ENCODE measurements at regions not wholly inside any gene's neighbourhood (a gene's known extent, or its start where the extent isn't known, plus 50 kb on each side); places are given as distances from the start of the nearest gene placed in this dataset.

DNA sequence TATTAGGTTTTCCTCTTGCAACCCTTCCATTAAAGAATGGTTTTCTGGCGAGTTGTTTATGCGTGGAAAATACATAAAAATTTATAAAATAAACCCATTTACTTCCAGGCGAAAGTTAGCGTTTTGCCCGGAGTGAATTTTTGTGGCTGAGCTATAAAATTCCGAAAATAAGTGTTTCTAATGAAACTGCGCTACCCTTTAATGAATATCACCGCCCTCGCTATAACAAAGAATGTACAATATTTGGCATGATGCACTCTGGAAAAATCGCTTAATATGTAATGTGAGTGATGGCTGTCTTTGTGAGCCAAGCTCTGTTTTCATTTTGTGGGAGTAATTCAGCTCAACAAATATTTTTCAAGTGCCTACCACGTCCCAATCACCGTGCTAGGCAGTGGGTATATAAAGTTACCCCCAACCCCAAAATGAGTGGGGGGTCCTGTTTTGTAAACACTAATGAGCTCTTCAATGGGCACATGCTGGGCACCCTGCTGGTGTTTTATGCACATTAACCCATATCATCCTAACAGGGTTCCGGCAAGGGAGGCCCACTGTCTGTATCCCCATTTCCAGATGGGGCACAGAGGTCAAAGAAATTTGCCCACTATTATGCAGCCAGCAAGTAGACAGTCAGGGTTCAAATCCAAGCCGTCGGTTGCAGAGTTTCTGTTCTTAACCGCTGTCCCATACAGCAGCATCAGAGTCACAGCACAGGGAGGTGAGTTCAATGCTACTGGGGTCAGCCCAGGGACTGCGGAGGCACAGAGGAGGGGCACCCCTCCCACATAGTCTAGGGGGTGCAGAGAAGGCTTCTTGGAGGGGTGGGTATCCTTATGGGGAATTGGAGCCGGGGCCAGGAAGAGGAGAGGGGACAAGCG is 65.7 kb upstream of the STX18 start:
- no peak for DNase-seq (ENCODE audit: extremely low read depth, low read depth)
- H3K4me3 ChIP-seq (replicated peaks; ENCODE audit: low read depth, low read length) = no peak overlapping the region
- TF ChIP-seq, protein P1, sequence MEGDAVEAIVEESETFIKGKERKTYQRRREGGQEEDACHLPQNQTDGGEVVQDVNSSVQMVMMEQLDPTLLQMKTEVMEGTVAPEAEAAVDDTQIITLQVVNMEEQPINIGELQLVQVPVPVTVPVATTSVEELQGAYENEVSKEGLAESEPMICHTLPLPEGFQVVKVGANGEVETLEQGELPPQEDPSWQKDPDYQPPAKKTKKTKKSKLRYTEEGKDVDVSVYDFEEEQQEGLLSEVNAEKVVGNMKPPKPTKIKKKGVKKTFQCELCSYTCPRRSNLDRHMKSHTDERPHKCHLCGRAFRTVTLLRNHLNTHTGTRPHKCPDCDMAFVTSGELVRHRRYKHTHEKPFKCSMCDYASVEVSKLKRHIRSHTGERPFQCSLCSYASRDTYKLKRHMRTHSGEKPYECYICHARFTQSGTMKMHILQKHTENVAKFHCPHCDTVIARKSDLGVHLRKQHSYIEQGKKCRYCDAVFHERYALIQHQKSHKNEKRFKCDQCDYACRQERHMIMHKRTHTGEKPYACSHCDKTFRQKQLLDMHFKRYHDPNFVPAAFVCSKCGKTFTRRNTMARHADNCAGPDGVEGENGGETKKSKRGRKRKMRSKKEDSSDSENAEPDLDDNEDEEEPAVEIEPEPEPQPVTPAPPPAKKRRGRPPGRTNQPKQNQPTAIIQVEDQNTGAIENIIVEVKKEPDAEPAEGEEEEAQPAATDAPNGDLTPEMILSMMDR (IDR thresholded peaks at IDR 0.05; ENCODE audit: low read depth, low read length, missing control alignments) = no peak

DNA sequence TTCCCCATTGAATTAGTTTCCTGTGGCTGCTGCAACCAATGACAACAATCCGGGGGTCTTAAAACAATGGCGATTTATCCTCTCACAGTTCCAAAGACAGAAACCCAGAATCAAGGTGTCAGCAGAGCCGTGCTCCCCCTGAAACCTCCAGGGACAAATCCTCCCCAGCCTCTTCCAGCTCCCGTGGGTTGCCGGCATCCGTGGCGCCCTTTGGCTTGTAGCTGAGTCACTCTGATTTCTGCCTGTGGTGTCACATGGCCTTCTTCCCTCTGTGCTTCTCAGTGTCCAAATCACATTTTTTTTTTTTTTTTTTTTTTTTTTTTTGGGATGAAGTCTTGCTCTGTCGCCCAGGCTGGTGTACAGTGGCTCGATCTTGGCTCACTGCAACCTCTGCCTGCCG is 64.5 kb upstream of the STX18 start:
- TF ChIP-seq, protein P1 (IDR thresholded peaks at IDR 0.05; ENCODE audit: low read depth, low read length, missing control alignments) = no peak
- H3K4me3 ChIP-seq (replicated peaks; ENCODE audit: low read depth, low read length) = no peak overlapping the region
- no peak for DNase-seq (ENCODE audit: extremely low read depth, low read depth)

DNA sequence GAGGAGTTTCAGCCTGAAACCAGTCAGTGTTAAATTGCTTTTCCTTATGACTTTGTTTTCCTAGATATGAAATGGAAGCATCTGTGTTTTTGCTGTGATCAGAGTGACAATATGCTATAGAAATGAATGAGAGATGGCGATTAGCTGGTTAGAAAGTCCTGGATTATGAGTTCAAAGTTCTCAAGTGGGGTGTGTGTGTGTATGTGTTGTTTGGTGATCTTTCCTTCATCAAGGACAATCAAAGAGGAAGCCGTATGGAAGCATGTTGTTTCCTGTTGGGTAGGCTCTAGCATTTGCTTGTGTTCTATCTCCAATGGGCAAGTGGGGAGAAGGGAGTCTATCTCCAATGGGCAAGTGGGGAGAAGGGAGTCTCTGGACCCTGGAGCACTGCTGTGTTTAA is 64.0 kb upstream of the STX18 start:
- no peak for DNase-seq (ENCODE audit: extremely low read depth, low read depth)
- no peak overlapping the region for H3K4me3 ChIP-seq (replicated peaks; ENCODE audit: low read depth, low read length)
- TF ChIP-seq, protein P1 (IDR thresholded peaks at IDR 0.05; ENCODE audit: low read depth, low read length, missing control alignments) = no peak

DNA sequence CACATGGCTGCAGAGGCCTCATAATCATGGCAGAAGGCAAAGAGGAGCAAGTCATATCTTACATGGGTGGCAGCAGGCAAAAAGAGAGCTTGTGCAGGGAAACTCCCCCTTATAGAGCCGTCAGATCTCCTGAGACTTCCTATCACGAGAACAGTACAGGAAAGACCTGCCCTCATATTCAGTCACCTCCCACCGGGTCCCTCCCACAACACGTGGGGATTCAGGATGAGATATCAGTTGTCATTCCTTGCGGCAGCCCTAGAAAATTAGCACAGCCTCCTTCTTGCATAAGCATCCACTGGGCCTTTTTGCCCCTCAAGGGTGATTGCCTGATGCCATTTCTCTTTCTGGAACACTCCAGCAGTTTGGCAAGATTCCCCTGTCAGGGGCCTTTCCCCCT is 61.7 kb upstream of the STX18 start:
- DNase-seq (ENCODE audit: extremely low read depth, low read depth) = no peak
- TF ChIP-seq, protein P1 (IDR thresholded peaks at IDR 0.05; ENCODE audit: low read depth, low read length, missing control alignments) = no peak
- H3K4me3 ChIP-seq (replicated peaks; ENCODE audit: low read depth, low read length) = no peak overlapping the region

DNA sequence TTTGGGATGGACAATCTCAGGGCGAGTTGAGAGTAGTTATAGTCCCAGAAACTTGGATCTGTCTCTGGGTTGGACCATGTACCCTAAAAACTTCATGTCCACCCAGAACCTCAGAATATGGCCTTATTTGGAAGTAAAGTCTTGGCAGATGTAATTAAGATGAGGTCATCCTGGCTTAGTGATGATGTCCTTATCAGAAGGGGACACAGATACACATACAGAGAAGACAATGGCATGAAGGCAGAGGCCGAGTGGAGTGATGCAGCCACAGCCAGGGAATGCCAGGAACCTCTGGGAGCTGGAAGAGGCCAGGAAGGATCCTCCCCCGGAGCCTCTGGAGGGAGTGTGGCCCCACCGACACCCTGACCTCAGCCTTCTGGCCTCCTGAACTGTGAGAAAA is 61.2 kb upstream of the STX18 start:
- no peak overlapping the region for H3K4me3 ChIP-seq (replicated peaks; ENCODE audit: low read depth, low read length)
- TF ChIP-seq, protein P1 (IDR thresholded peaks at IDR 0.05; ENCODE audit: low read depth, low read length, missing control alignments) = no peak
- no peak for DNase-seq (ENCODE audit: extremely low read depth, low read depth)

DNA sequence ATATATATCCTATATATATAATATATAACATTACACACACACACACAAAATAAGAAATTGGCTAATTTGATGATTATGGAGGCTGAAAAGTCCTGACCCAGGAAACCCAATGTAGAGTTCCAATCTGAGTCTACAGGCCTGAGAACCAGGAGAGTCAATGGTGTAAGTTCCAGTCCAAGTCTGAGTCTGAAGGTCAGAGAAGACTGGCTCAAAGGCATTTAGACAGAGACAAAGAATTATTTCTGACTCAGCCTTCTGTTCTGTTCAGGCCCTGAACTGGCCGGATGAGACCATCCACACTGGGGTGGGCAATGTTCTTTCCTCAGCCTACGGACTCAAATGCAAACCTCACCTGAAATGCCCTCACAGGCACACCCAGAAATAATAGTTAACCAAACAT is 60.6 kb upstream of the STX18 start:
- TF ChIP-seq, protein P1 (IDR thresholded peaks at IDR 0.05; ENCODE audit: low read depth, low read length, missing control alignments) = no peak
- no peak overlapping the region for H3K4me3 ChIP-seq (replicated peaks; ENCODE audit: low read depth, low read length)
- DNase-seq (ENCODE audit: extremely low read depth, low read depth) = no peak
